GM12878 (cell line): ENCODE measurements at regions not wholly inside any gene's neighbourhood (a gene's known extent, or its start where the extent isn't known, plus 50 kb on each side); places are given as distances from the start of the nearest gene placed in this dataset.

Source experiments
- CTCF ChIP-seq, 3 experiments: IDR thresholded peaks in 2 of 3; conservative IDR thresholded peaks in 1 of 3; 2 replicates each; pipeline ENCODE4 v1.5.1; 2011; ENCODE audit warnings: low read depth in 3 of 3, low read length in 3 of 3, mild to moderate bottlenecking in 3 of 3, control low read depth in 2 of 3, moderate library complexity in 2 of 3, inconsistent platforms in 1 of 3, mixed read lengths in 1 of 3; ENCODE audit not compliant: control insufficient read depth in 2 of 3, insufficient read depth in 1 of 3; ENCODE audit errors: extremely low read depth in 1 of 3
- HSF1 ChIP-seq: fragments of 150-350 bp; IDR thresholded peaks from 2 replicates; pipeline ENCODE4 v1.6.1; 2014; ENCODE audit warnings: mild to moderate bottlenecking, low read depth, low read length
- RAD21 ChIP-seq: IDR thresholded peaks from 2 replicates; pipeline ENCODE4 v1.6.1; 2011; ENCODE audit warnings: mild to moderate bottlenecking, low read depth, low read length, moderate library complexity; ENCODE audit not compliant: insufficient read depth
- RELA ChIP-seq: fragments of 450-650 bp; IDR thresholded peaks from 2 replicates; pipeline ENCODE4 v1.8.0; 2014; ENCODE audit warnings: borderline replicate concordance; ENCODE audit not compliant: partially characterized antibody
- RELB ChIP-seq: fragments of 450-650 bp; IDR thresholded peaks from 2 replicates; pipeline ENCODE4 v1.6.1; 2017; ENCODE audit warnings: low read depth, mild to moderate bottlenecking, moderate library complexity
- SKIL ChIP-seq: fragments of 450-650 bp; IDR thresholded peaks from 2 replicates; pipeline ENCODE4 v1.6.1; 2017; ENCODE audit warnings: mild to moderate bottlenecking, low read depth, inconsistent platforms; ENCODE audit not compliant: poor library complexity, severe bottlenecking
- ZBTB4 ChIP-seq: fragments of 450-650 bp; formaldehyde crosslinking; IDR thresholded peaks from 2 replicates; pipeline ENCODE4 v1.4.0; 2022; ENCODE audit warnings: mild to moderate bottlenecking, moderate library complexity

- TF ChIP-seq SKIL: no peak
- TF ChIP-seq HSF1: no peak
- peak; percentile 60 for TF ChIP-seq RAD21
- TF ChIP-seq RELA: no peak
- no peak for TF ChIP-seq RELB
- TF ChIP-seq CTCF (IDR thresholded peaks at IDR 0.05 in 2 of 3, conservative IDR thresholded peaks at IDR 0.05 in 1 of 3; ENCODE audit: control insufficient read depth in 2 of 3, extremely low read depth in 1 of 3, insufficient read depth in 1 of 3, low read depth in 3 of 3, low read length in 3 of 3): peak in 2 of 3 experiments; percentile 19 to 38; a peak in 3 of 6 replicates
- no peak for TF ChIP-seq ZBTB4 (CRISPR knock-in tag)
Measured at GRCh38 chr18:64330161-64330560, 181.3 kb upstream of the LINC00305 start (continued).
